CD4-positive, alpha-beta T cell (primary cell): ENCODE measurements at regions not wholly inside any gene's neighbourhood (a gene's known extent, or its start where the extent isn't known, plus 50 kb on each side); places are given as distances from the start of the nearest gene placed in this dataset.

ENCODE experiments used
- ATAC-seq: fragments of 200-7000 bp; cut with Tn5 transposase; one replicate; pipeline ENCODE4 v1.10.0; 2022; ENCODE audit warnings: mild to moderate bottlenecking; ENCODE audit not compliant: poor library complexity
- CTCF ChIA-PET: fragments of 350-600 bp; sonication (Branson Sonifier 250); formaldehyde crosslinking; loops from one replicate; lab custom pipeline; 2021; ENCODE audit warnings: antibody characterized with exemption, inconsistent platforms; lab: Charles Lee
- POLR2A ChIA-PET: fragments of 350-600 bp; sonication (Branson Sonifier 250); formaldehyde crosslinking; loops from one replicate; lab custom pipeline; 2021; ENCODE audit warnings: antibody characterized with exemption, inconsistent platforms; lab: Charles Lee
- DNase-seq, 14 experiments: peaks; one replicate each; pipeline ENCODE4 v3.0.0-alpha.2; 2013 to 2020; ENCODE audit warnings: mixed read lengths in 2 of 14
- H3K27ac ChIP-seq, 2 donors: one replicate each; pipeline versions ENCODE4 v1.5.1 to v1.7.0; 2013; ENCODE audit warnings: low read length in 2 of 2, low read depth in 1 of 2, mild to moderate bottlenecking in 1 of 2
- H3K27me3 ChIP-seq, 2 experiments: 1 replicate in 1 of 2; 2 replicates in 1 of 2; pipeline versions ENCODE4 v1.6.1 to v1.7.0; 2013; ENCODE audit warnings: low read length in 2 of 2, control low read depth in 1 of 2, mild to moderate bottlenecking in 1 of 2, moderate library complexity in 1 of 2; ENCODE audit not compliant: insufficient read depth in 2 of 2, control insufficient read depth in 1 of 2
- H3K36me3 ChIP-seq: one replicate; pipeline ENCODE4 v1.6.1; 2013; ENCODE audit warnings: low read length, control low read depth; ENCODE audit not compliant: insufficient read depth
- H3K4me1 ChIP-seq: one replicate; pipeline ENCODE4 v1.6.1; 2013; ENCODE audit warnings: low read length, control low read depth; ENCODE audit not compliant: insufficient read depth
- H3K4me3 ChIP-seq: one replicate; pipeline ENCODE4 v1.5.1; 2013; ENCODE audit warnings: mild to moderate bottlenecking, low read length, moderate library complexity
- H3K9me3 ChIP-seq, 2 experiments: 1 replicate in 1 of 2; 2 replicates in 1 of 2; pipeline versions ENCODE4 v1.6.1 to v1.7.0; 2013; ENCODE audit warnings: low read length in 2 of 2, mild to moderate bottlenecking in 2 of 2, control low read depth in 1 of 2, moderate library complexity in 1 of 2; ENCODE audit not compliant: control insufficient read depth in 1 of 2, insufficient read depth in 1 of 2
- H3K27ac Mint-ChIP-seq: one replicate; pipeline ENCODE4 v1.8.0; 2020; ENCODE audit warnings: mixed read lengths
- H3K27me3 Mint-ChIP-seq: one replicate; pipeline ENCODE4 v1.8.0; 2021; ENCODE audit warnings: mixed read lengths
- H3K36me3 Mint-ChIP-seq: one replicate; pipeline ENCODE4 v1.8.0; 2021; ENCODE audit warnings: low read depth, mixed read lengths
- H3K4me1 Mint-ChIP-seq: one replicate; pipeline ENCODE4 v1.8.0; 2021; ENCODE audit warnings: low read depth, mixed read lengths
- H3K4me3 Mint-ChIP-seq: one replicate; pipeline ENCODE4 v1.8.0; 2020; ENCODE audit warnings: mild to moderate bottlenecking, mixed read lengths
- H3K9me3 Mint-ChIP-seq: one replicate; pipeline ENCODE4 v1.8.0; 2020; ENCODE audit warnings: mixed read lengths
- CTCF ChIP-seq: fragments of 200-600 bp; IDR thresholded peaks from one replicate; pipeline ENCODE4 v1.8.0; 2022; ENCODE audit warnings: antibody characterized with exemption, mild to moderate bottlenecking
- intact Hi-C, 2 experiments: fragments of 100-400 bp; cut with DNase I in 1 of 2; cut with micrococcal nuclease in 1 of 2; formaldehyde crosslinking; loops; one replicate each; pipeline versions ENCODE4 v1.15.1 to v1.9.0; 2023 to 2025; cut with DNase I, micrococcal nuclease

GRCh38 chr5:36478646-36479317 is 127.6 kb upstream of the SLC1A3 start:
- DNase-seq (no peak), ATAC-seq (no peak)
- H3K4me1 Mint-ChIP-seq = no peaks in the 10 kb centered on the region
- no peaks in the 10 kb centered on the region for H3K9me3 ChIP-seq
- TF ChIP-seq CTCF = no peak
- no peaks in the 10 kb centered on the region for H3K4me1 ChIP-seq
- ChIA-PET CTCF (no interaction called here), POLR2A (no interaction called here)
- H3K27ac ChIP-seq = no peak overlapping the region
- no peak overlapping the region for H3K27ac Mint-ChIP-seq
- no peak overlapping the region for H3K4me3 Mint-ChIP-seq
- no peaks in the 10 kb centered on the region for H3K36me3 Mint-ChIP-seq
- peaks cover 0 to 2% of the 10 kb centered on the region in 2 experiments for H3K27me3 ChIP-seq
- H3K4me3 ChIP-seq = no peak overlapping the region
- no peaks in the 10 kb centered on the region for H3K9me3 Mint-ChIP-seq
- H3K36me3 ChIP-seq = no peaks in the 10 kb centered on the region
- H3K27me3 Mint-ChIP-seq = no peaks in the 10 kb centered on the region
- intact Hi-C loops = no loop called here

- intact Hi-C loops = no loop called here
- H3K4me1 Mint-ChIP-seq = no peaks in the 10 kb centered on the region
- no peak for ATAC-seq
- ChIA-PET POLR2A (no interaction called here), CTCF (no interaction called here)
- no peak for DNase-seq
- H3K36me3 Mint-ChIP-seq = no peaks in the 10 kb centered on the region
- Histone ChIP-seq H3K4me3 (no peak overlapping the region), H3K4me1 (no peaks in the 10 kb centered on the region), H3K36me3 (no peaks in the 10 kb centered on the region), H3K27me3 (peaks cover 0 to 2% of the 10 kb centered on the region in 2 experiments), H3K27ac (no peak overlapping the region), H3K9me3 (no peaks in the 10 kb centered on the region)
- no peak overlapping the region for H3K27ac Mint-ChIP-seq
- H3K4me3 Mint-ChIP-seq = no peak overlapping the region
- H3K9me3 Mint-ChIP-seq = no peaks in the 10 kb centered on the region
- TF ChIP-seq CTCF = no peak
- no peaks in the 10 kb centered on the region for H3K27me3 Mint-ChIP-seq
These were observed 124.8 kb upstream of the SLC1A3 start for GRCh38 chr5:36481454-36482120.

- H3K27me3 ChIP-seq = peaks cover 0 to 2% of the 10 kb centered on the region in 2 experiments
- no peak overlapping the region for H3K4me3 ChIP-seq
- ATAC-seq (no peak), DNase-seq (no peak)
- no peak for TF ChIP-seq CTCF
- no peak overlapping the region for H3K27ac Mint-ChIP-seq
- no peaks in the 10 kb centered on the region for H3K9me3 Mint-ChIP-seq
- CTCF ChIA-PET = no interaction called here
- H3K4me1 Mint-ChIP-seq = no peaks in the 10 kb centered on the region
- H3K36me3 ChIP-seq = no peaks in the 10 kb centered on the region
- no peaks in the 10 kb centered on the region for H3K36me3 Mint-ChIP-seq
- POLR2A ChIA-PET = no interaction called here
- no peaks in the 10 kb centered on the region for H3K9me3 ChIP-seq
- intact Hi-C loops = no loop called here
- H3K4me1 ChIP-seq = no peaks in the 10 kb centered on the region
- H3K27me3 Mint-ChIP-seq = no peaks in the 10 kb centered on the region
- H3K4me3 Mint-ChIP-seq = no peak overlapping the region
- H3K27ac ChIP-seq = no peak overlapping the region
These were observed 123.6 kb upstream of the SLC1A3 start for GRCh38 chr5:36482812-36483211.
